ENCODE measurements at regions not wholly inside any gene's neighbourhood (a gene's known extent, or its start where the extent isn't known, plus 50 kb on each side); places are given as distances from the start of the nearest gene placed in this dataset.

- no peak for DNase-seq (ENCODE audit: low read depth, low spot score)
- BruUV-seq (replicated peaks), result no TSS peak
- POLR2A ChIA-PET, result no interaction called here
These were observed 188.9 kb upstream of the TSC22D1 start for GRCh38 chr13:44765001-44765471.

GRCh38 chr13:44764302-44764692, 188.2 kb upstream of the TSC22D1 start:
- intact Hi-C loops (cut with micrococcal nuclease; ENCODE audit: unreplicated experiment) (no loop called here), in situ Hi-C loops (cut with HindIII; ENCODE audit: low pct_unique_long_range_greater_than_20kb, low sequenced_read_pairs) (no loop called here)
- Histone ChIP-seq H3K27me3 (ENCODE audit: control insufficient read depth, insufficient read depth, low read length) (no peaks in the 10 kb centered on the region), H3K9me3 (ENCODE audit: control insufficient read depth, insufficient read depth, low read depth, low read length) (no peaks in the 10 kb centered on the region), H3K27ac (ENCODE audit: low read length) (no peak overlapping the region), H3K4me3 (ENCODE audit: low read depth in 2 of 2, low read length in 2 of 2) (no peak overlapping the region), H3K36me3 (ENCODE audit: control insufficient read depth, insufficient read depth, low read length) (no peaks in the 10 kb centered on the region), H3K4me1 (ENCODE audit: control insufficient read depth, insufficient read depth, low read length) (no peaks in the 10 kb centered on the region)
- ChIA-PET CTCF (no interaction called here), POLR2A (no interaction called here)
- no TSS peak for BruUV-seq (replicated peaks)
- ATAC-seq, result no peak
- TF ChIP-seq SIN3A (IDR thresholded peaks at IDR 0.05; ENCODE audit: borderline replicate concordance, insufficient read depth, low read depth, low read length), result no peak
- TF ChIP-seq REST (IDR thresholded peaks at IDR 0.05; ENCODE audit: insufficient read depth in 1 of 2, low read depth in 2 of 2, low read length in 1 of 2), result no peak
- TF ChIP-seq POLR2AphosphoS5 (IDR thresholded peaks at IDR 0.05; ENCODE audit: low read depth, low read length), result no peak
- TF ChIP-seq, protein P1, sequence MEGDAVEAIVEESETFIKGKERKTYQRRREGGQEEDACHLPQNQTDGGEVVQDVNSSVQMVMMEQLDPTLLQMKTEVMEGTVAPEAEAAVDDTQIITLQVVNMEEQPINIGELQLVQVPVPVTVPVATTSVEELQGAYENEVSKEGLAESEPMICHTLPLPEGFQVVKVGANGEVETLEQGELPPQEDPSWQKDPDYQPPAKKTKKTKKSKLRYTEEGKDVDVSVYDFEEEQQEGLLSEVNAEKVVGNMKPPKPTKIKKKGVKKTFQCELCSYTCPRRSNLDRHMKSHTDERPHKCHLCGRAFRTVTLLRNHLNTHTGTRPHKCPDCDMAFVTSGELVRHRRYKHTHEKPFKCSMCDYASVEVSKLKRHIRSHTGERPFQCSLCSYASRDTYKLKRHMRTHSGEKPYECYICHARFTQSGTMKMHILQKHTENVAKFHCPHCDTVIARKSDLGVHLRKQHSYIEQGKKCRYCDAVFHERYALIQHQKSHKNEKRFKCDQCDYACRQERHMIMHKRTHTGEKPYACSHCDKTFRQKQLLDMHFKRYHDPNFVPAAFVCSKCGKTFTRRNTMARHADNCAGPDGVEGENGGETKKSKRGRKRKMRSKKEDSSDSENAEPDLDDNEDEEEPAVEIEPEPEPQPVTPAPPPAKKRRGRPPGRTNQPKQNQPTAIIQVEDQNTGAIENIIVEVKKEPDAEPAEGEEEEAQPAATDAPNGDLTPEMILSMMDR (IDR thresholded peaks at IDR 0.05), result no peak
- no peak for TF ChIP-seq TCF7L2 (IDR thresholded peaks at IDR 0.05; ENCODE audit: low read depth, low read length)
- DNase-seq (ENCODE audit: low read depth, low spot score), result no peak

More at GRCh38 chr13:44765001-44765471, 188.9 kb upstream of the TSC22D1 start:
- in situ Hi-C loops (cut with HindIII; ENCODE audit: low pct_unique_long_range_greater_than_20kb, low sequenced_read_pairs) (no loop called here), intact Hi-C loops (cut with micrococcal nuclease; ENCODE audit: unreplicated experiment) (no loop called here)
- H3K36me3 ChIP-seq (ENCODE audit: control insufficient read depth, insufficient read depth, low read length), result no peaks in the 10 kb centered on the region
- H3K27me3 ChIP-seq (ENCODE audit: control insufficient read depth, insufficient read depth, low read length), result no peaks in the 10 kb centered on the region
- no peaks in the 10 kb centered on the region for H3K9me3 ChIP-seq (ENCODE audit: control insufficient read depth, insufficient read depth, low read depth, low read length)
- no peak overlapping the region for H3K27ac ChIP-seq (ENCODE audit: low read length)
- no peak for TF ChIP-seq TCF7L2 (IDR thresholded peaks at IDR 0.05; ENCODE audit: low read depth, low read length)
- TF ChIP-seq SIN3A (IDR thresholded peaks at IDR 0.05; ENCODE audit: borderline replicate concordance, insufficient read depth, low read depth, low read length), result no peak
- TF ChIP-seq, protein P1 (IDR thresholded peaks at IDR 0.05), result no peak
- no peak for TF ChIP-seq REST (IDR thresholded peaks at IDR 0.05; ENCODE audit: insufficient read depth in 1 of 2, low read depth in 2 of 2, low read length in 1 of 2)
- no peak for TF ChIP-seq POLR2AphosphoS5 (IDR thresholded peaks at IDR 0.05; ENCODE audit: low read depth, low read length)
- no peak overlapping the region for H3K4me3 ChIP-seq (ENCODE audit: low read depth in 2 of 2, low read length in 2 of 2)
- H3K4me1 ChIP-seq (ENCODE audit: control insufficient read depth, insufficient read depth, low read length), result no peaks in the 10 kb centered on the region
- ATAC-seq, result no peak
- CTCF ChIA-PET, result no interaction called here
